Stimulated activated naive CD8-positive, alpha-beta T cell treated with anti-CD3 and anti-CD28 coated beads, Interleukin-15, Interleukin-2, amounts not matched to agents 100 ng/mL and 50 ng/mL, for 24 hours (primary cell): ENCODE measurements at regions not wholly inside any gene's neighbourhood (a gene's known extent, or its start where the extent isn't known, plus 50 kb on each side); places are given as distances from the start of the nearest gene placed in this dataset.
"Not testable (repeated sequence)": the region's sequence is repeated elsewhere in the genome, so short reads cannot be mapped to it uniquely, and the experiment has no call there.

ENCODE experiments used
- H3K27ac Mint-ChIP-seq: one replicate; pipeline ENCODE4 v1.8.0; 2021; ENCODE audit warnings: mild to moderate bottlenecking, mixed read lengths
- H3K27me3 Mint-ChIP-seq: one replicate; pipeline ENCODE4 v1.8.0; 2021; ENCODE audit warnings: mixed read lengths
- H3K36me3 Mint-ChIP-seq: one replicate; pipeline ENCODE4 v1.8.0; 2021; ENCODE audit warnings: low read depth, mixed read lengths
- H3K4me1 Mint-ChIP-seq: one replicate; pipeline ENCODE4 v1.8.0; 2021; ENCODE audit warnings: low read depth, mixed read lengths
- H3K4me3 Mint-ChIP-seq: one replicate; pipeline ENCODE4 v1.8.0; 2021; ENCODE audit warnings: mild to moderate bottlenecking, mixed read lengths
- H3K9me3 Mint-ChIP-seq: one replicate; pipeline ENCODE4 v1.8.0; 2021; ENCODE audit warnings: mixed read lengths

DNA sequence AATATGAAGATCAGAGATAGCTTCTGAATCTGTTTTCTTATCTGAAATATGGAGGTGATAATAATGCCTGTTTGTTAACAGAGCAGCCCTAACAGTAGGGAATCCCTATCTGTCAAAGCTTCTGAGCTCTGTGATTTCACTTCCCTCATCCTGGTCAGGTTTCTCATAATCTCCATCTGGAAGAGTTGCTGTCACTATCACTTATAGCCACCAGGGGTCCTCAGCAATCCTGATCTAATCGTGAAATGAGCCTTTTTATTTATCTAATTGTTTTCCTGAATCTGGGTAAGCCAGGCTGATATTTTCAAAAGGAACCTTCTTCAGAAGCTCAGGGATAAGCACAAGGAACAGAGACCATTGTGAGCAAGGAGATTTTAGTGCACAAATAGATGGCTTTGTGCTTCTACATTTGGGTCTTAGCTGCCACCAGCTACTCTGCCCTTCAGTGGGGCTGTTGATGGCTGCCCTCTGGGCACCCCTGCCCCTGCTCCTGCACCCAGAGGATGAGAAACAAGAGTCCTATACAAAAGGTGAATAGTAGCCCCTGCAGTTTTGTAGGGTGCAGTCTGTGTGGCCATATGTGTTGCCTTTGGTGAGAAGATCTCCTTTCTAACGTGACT, 196.4 kb upstream of the RADX start:
- H3K4me3 Mint-ChIP-seq, result no peak overlapping the region
- H3K4me1 Mint-ChIP-seq, result no peaks in the 10 kb centered on the region

GRCh38 chrX:106436691-106437090, 175.1 kb upstream of the RADX start:
- H3K27me3 Mint-ChIP-seq, result no peaks in the 10 kb centered on the region
- no peak overlapping the region for H3K4me3 Mint-ChIP-seq
- H3K27ac Mint-ChIP-seq, result no peak overlapping the region
- H3K4me1 Mint-ChIP-seq, result no peaks in the 10 kb centered on the region
- no peaks in the 10 kb centered on the region for H3K36me3 Mint-ChIP-seq
- H3K9me3 Mint-ChIP-seq, result no peaks in the 10 kb centered on the region

More for the DNA sequence above, 196.4 kb upstream of the RADX start:
- Mint-ChIP-seq H3K27ac (no peak overlapping the region), H3K27me3 (no peaks in the 10 kb centered on the region), H3K36me3 (no peaks in the 10 kb centered on the region), H3K9me3 (no peaks in the 10 kb centered on the region)

- H3K27me3 Mint-ChIP-seq, result no peaks in the 10 kb centered on the region
- no peak overlapping the region for H3K27ac Mint-ChIP-seq
- no peaks in the 10 kb centered on the region for H3K9me3 Mint-ChIP-seq
- no peaks in the 10 kb centered on the region for H3K36me3 Mint-ChIP-seq
- H3K4me1 Mint-ChIP-seq, result no peaks in the 10 kb centered on the region
- no peak overlapping the region for H3K4me3 Mint-ChIP-seq
Measured at GRCh38 chrX:106437407-106437806, 174.4 kb upstream of the RADX start.

DNA sequence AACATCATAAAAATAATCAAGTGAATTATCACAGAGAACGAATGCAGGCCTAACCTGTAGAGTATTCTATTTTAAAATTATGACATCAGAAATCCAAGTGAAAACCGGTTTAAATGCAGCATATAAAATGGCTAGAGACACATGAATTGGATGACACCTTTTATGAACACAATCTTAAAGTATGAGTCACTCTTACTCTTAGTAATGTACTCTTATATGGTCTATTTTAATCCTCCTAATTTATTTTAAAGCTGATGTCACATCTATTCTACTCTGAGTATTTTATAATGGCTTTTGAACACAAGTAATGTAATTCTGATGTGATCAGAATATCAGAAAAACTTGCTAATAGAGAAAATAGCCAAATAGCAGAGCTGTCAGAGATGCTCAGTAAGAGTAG, 161.4 kb upstream of the RADX start:
- no peaks in the 10 kb centered on the region for H3K4me1 Mint-ChIP-seq
- H3K9me3 Mint-ChIP-seq, result no peaks in the 10 kb centered on the region
- no peaks in the 10 kb centered on the region for H3K36me3 Mint-ChIP-seq
- H3K4me3 Mint-ChIP-seq, result no peak overlapping the region
- H3K27ac Mint-ChIP-seq, result no peak overlapping the region
- H3K27me3 Mint-ChIP-seq, result no peaks in the 10 kb centered on the region

- Mint-ChIP-seq H3K9me3 (no peaks in the 10 kb centered on the region), H3K27me3 (no peaks in the 10 kb centered on the region), H3K4me1 (no peaks in the 10 kb centered on the region), H3K27ac (no peak overlapping the region), H3K4me3 (no peak overlapping the region), H3K36me3 (no peaks in the 10 kb centered on the region)
Measured at GRCh38 chrX:106451933-106452332, 159.8 kb upstream of the RADX start.

- Mint-ChIP-seq H3K27me3 (no peaks in the 10 kb centered on the region), H3K27ac (no peak overlapping the region), H3K36me3 (no peaks in the 10 kb centered on the region), H3K4me3 (no peak overlapping the region), H3K9me3 (no peaks in the 10 kb centered on the region), H3K4me1 (no peaks in the 10 kb centered on the region)
Measured at GRCh38 chrX:106454991-106455390, 156.8 kb upstream of the RADX start.

DNA sequence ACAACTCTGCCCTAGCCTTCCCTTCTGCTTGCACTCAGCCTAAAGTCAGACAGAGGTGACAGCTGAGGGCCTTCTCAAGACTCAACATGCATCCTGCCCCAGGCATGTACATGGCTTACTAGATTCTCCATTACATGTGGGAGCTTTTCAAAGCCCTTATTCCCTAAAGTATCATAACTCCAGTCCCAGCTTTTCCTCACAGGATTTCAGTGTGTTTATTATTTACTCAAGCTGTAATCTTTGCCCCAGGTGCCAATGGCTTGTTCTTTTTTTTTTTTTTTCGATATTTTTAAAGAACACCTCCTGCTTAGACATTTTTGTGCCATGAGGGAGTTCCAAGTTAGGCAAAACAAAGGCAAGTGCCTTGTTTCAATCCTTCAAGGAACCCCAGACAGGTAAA, 154.0 kb upstream of the RADX start:
- Mint-ChIP-seq H3K9me3 (no peaks in the 10 kb centered on the region), H3K27me3 (no peaks in the 10 kb centered on the region), H3K27ac (no peak overlapping the region), H3K4me3 (no peak overlapping the region), H3K36me3 (no peaks in the 10 kb centered on the region), H3K4me1 (no peaks in the 10 kb centered on the region)

GRCh38 chrX:106467422-106467821, 144.4 kb upstream of the RADX start:
- Mint-ChIP-seq H3K9me3 (no peaks in the 10 kb centered on the region), H3K27me3 (no peaks in the 10 kb centered on the region), H3K4me1 (no peaks in the 10 kb centered on the region), H3K27ac (no peak overlapping the region), H3K4me3 (no peak overlapping the region), H3K36me3 (no peaks in the 10 kb centered on the region)

- H3K36me3 Mint-ChIP-seq, result no peaks in the 10 kb centered on the region
- H3K4me1 Mint-ChIP-seq, result no peaks in the 10 kb centered on the region
- no peaks in the 10 kb centered on the region for H3K9me3 Mint-ChIP-seq
- no peak overlapping the region for H3K27ac Mint-ChIP-seq
- no peaks in the 10 kb centered on the region for H3K27me3 Mint-ChIP-seq
- no peak overlapping the region for H3K4me3 Mint-ChIP-seq
Measured at GRCh38 chrX:106467943-106468342, 143.8 kb upstream of the RADX start.

DNA sequence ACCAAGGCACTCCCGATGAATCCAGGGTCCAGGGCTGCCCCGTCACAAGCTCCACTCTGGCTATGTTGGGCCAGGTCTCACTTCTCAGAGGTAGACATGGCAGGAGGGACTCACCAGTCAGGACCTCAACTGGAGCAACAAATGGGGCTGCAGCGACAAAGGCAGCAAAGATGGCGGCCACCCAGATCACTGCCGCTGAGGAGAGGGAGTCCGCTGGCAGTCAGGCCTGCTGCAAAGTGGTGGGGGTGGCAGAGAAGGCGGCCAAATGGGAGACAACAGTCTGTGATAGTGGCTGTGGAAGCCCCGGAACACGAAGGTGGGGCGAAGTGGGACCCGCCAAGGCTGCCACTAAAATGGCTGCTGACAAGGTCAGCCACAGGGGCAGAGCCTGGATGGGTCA, 143.3 kb upstream of the RADX start:
- no peaks in the 10 kb centered on the region for H3K9me3 Mint-ChIP-seq
- no peaks in the 10 kb centered on the region for H3K4me1 Mint-ChIP-seq
- no peak overlapping the region for H3K4me3 Mint-ChIP-seq
- H3K27me3 Mint-ChIP-seq, result no peaks in the 10 kb centered on the region
- no peaks in the 10 kb centered on the region for H3K36me3 Mint-ChIP-seq
- H3K27ac Mint-ChIP-seq, result no peak overlapping the region

GRCh38 chrX:106479920-106480319, 131.9 kb upstream of the RADX start:
- H3K27me3 Mint-ChIP-seq, result no peaks in the 10 kb centered on the region
- H3K36me3 Mint-ChIP-seq, result no peaks in the 10 kb centered on the region
- no peak overlapping the region for H3K4me3 Mint-ChIP-seq
- H3K27ac Mint-ChIP-seq, result no peak overlapping the region
- H3K9me3 Mint-ChIP-seq, result no peaks in the 10 kb centered on the region
- peaks cover 12% of the 10 kb centered on the region for H3K4me1 Mint-ChIP-seq

DNA sequence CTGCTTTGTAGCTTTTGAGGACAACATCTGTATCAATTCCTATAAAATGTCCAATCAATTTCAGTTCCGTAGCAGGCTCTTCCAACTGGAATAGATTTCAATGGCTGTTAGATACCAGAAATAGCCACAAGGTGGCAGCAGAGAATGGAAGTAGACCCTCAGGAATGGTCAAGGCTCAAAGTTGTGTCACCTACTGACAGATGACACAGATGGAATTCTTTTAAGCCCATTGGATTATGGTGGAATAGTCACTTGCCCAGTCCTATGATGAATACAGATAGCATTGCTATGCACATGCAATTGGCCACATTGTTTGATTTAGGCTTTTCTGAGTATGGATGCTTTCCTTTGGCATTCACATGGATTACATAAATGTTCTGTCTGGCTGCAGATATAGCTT, 130.4 kb upstream of the RADX start:
- Mint-ChIP-seq H3K27me3 (no peaks in the 10 kb centered on the region), H3K27ac (no peak overlapping the region), H3K4me1 (peaks cover 19% of the 10 kb centered on the region), H3K9me3 (no peaks in the 10 kb centered on the region), H3K4me3 (no peak overlapping the region), H3K36me3 (no peaks in the 10 kb centered on the region)

DNA sequence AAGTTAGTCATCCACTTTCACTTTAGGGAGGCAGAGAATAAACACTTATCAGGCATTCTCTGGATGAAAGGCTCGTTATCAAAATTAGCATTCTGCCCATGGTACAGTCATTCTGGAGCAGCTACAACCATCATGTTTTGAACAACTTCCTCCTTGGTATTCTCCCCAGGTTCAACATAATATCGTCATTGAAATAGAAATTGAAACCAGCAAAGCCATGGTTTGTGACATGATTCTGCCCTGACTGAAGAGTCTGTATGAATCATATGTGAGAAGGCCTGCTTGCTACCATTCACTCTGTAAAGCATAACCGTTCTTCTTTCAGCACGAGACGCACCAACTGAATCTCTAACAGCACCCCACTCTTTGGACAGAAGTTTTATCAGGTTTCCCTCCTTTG, 127.5 kb upstream of the RADX start:
- H3K36me3 Mint-ChIP-seq, result no peaks in the 10 kb centered on the region
- no peak overlapping the region for H3K27ac Mint-ChIP-seq
- no peaks in the 10 kb centered on the region for H3K27me3 Mint-ChIP-seq
- H3K4me3 Mint-ChIP-seq, result peak overlapping the region; percentile 53
- peaks cover 19% of the 10 kb centered on the region for H3K4me1 Mint-ChIP-seq
- no peaks in the 10 kb centered on the region for H3K9me3 Mint-ChIP-seq

GRCh38 chrX:106493210-106493816, 118.5 kb upstream of the RADX start:
- H3K36me3 Mint-ChIP-seq, H3K4me1 Mint-ChIP-seq, H3K9me3 Mint-ChIP-seq, H3K4me3 Mint-ChIP-seq, H3K27me3 Mint-ChIP-seq, H3K27ac Mint-ChIP-seq: not testable (repeated sequence)

- Mint-ChIP-seq H3K27ac (no peak overlapping the region), H3K9me3 (no peaks in the 10 kb centered on the region), H3K4me1 (peaks cover 4% of the 10 kb centered on the region)
Measured at GRCh38 chrX:106499473-106499872, 112.3 kb upstream of the RADX start.

DNA sequence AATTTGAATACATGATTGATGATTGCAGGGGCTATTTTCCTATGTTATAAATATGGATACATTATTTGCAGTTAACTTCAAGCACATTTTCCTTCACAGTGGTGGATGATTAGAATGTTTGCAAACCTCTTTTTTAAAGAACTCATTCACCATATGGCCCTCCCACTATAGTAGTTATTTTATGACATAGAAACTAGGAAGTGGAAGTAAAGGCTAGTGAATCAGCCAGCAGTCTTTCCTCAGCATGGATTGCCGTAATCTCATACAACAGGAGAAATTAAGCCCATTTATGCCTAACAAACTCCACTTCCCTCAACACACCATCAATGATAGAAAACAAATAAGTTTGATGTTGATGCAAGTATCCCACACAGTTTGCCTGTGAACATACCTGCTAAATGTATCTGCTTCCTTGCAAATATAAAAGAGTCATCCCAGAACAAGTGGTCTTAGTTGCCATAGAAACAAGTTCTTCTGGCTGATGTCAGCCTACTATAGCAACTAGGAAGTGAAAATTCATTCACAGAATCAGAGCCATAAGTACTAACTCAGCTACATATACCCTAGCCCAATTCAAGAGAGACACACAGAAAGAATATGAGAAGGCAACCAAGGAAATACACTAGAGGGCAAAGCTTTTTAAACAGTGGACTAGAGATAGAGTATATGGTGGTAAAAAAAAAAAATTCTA, 100.9 kb upstream of the RADX start:
- Mint-ChIP-seq H3K9me3 (no peaks in the 10 kb centered on the region), H3K27me3 (no peaks in the 10 kb centered on the region), H3K4me3 (no peak overlapping the region), H3K4me1 (no peaks in the 10 kb centered on the region), H3K36me3 (no peaks in the 10 kb centered on the region), H3K27ac (no peak overlapping the region)

More at GRCh38 chrX:106499473-106499872, 112.3 kb upstream of the RADX start:
- Mint-ChIP-seq H3K27me3 (no peaks in the 10 kb centered on the region), H3K36me3 (no peaks in the 10 kb centered on the region), H3K4me3 (no peak overlapping the region)
